Left lung (tissue), 4 donors: ENCODE measurements at regions not wholly inside any gene's neighbourhood (a gene's known extent, or its start where the extent isn't known, plus 50 kb on each side); places are given as distances from the start of the nearest gene placed in this dataset.

Experiments used
- ATAC-seq: fragments of 200-7000 bp; cut with Tn5 transposase; one replicate; pipeline ENCODE4 v1.9.1; 2020; ENCODE audit warnings: moderate library complexity
- DNase-seq, 4 donors: peaks; one replicate each; pipeline ENCODE4 v3.0.0-alpha.2; 2013 to 2020
- H3K27ac ChIP-seq, 2 donors: fragments of 200-600 bp; sonication (generic) in 1 of 2; one replicate each; pipeline versions ENCODE4 v1.5.0 to v1.8.0; 2020 to 2021
- H3K27me3 ChIP-seq, 2 donors: fragments of 200-600 bp; sonication (generic) in 1 of 2; one replicate each; pipeline versions ENCODE4 v1.5.0 to v1.8.0; 2020 to 2021
- H3K36me3 ChIP-seq, 2 donors: fragments of 200-600 bp; sonication (generic) in 1 of 2; one replicate each; pipeline versions ENCODE4 v1.5.0 to v1.8.0; 2020 to 2021
- H3K4me1 ChIP-seq, 2 donors: fragments of 200-600 bp; one replicate each; pipeline ENCODE4 v1.8.0; 2021
- H3K4me3 ChIP-seq, 2 donors: fragments of 200-600 bp; sonication (generic) in 1 of 2; one replicate each; pipeline versions ENCODE4 v1.5.0 to v1.8.0; 2020 to 2021; ENCODE audit warnings: mild to moderate bottlenecking in 1 of 2
- H3K9me3 ChIP-seq, 2 donors: fragments of 200-600 bp; sonication (generic) in 1 of 2; one replicate each; pipeline versions ENCODE4 v1.5.0 to v1.8.0; 2020 to 2021
- CTCF ChIP-seq, 2 donors: fragments of 200-600 bp; sonication (generic) in 1 of 2; IDR thresholded peaks; one replicate each; pipeline versions ENCODE4 v1.5.0 to v1.8.0; 2021; ENCODE audit warnings: antibody characterized with exemption in 2 of 2
- intact Hi-C, 2 donors: fragments of 100-400 bp; cut with DNase I; formaldehyde crosslinking; loops; one replicate each; pipeline versions ENCODE4 v1.11.2 to v1.14.2; 2022
- donor health status: DM: no; HTN: yes; CAD: no.
- donor health status: DM: no; HTN: no; CAD: no.

DNA sequence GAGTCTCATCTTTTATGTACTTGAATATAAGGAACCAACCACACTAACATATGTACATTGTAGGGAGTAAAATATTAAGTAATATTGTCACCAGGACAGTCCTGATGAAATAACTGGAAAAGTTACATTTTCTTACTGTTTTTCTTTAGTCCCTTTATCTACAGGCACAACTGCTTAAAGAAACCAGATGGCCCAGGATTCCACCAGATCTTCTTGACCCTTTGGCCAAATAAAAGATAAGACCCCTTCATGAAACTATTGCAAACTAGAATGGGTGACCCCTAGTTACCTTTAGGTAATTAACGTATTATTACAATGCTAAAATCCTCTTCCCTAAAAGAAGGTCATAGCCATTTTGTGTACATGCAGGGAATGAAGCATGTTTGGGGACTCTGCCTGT is 106.3 kb upstream of the FTMT start:
- Histone ChIP-seq H3K27me3 (no peaks in the 10 kb centered on the region), H3K9me3 (peaks cover 0 to 7% of the 10 kb centered on the region in 2 donors), H3K4me1 (no peaks in the 10 kb centered on the region), H3K27ac (no peak overlapping the region), H3K36me3 (no peaks in the 10 kb centered on the region), H3K4me3 (no peak overlapping the region)
- no peak for ATAC-seq
- intact Hi-C loops = no loop called here
- no peak for DNase-seq
- TF ChIP-seq CTCF (IDR thresholded peaks at IDR 0.05) = no peak

GRCh38 chr5:121746763-121747162 is 104.9 kb upstream of the FTMT start:
- Histone ChIP-seq H3K36me3 (no peaks in the 10 kb centered on the region), H3K9me3 (peaks cover 0 to 1% of the 10 kb centered on the region in 2 donors), H3K4me1 (no peaks in the 10 kb centered on the region), H3K27ac (no peak overlapping the region), H3K27me3 (no peaks in the 10 kb centered on the region), H3K4me3 (no peak overlapping the region)
- DNase-seq = no peak
- no peak for TF ChIP-seq CTCF (IDR thresholded peaks at IDR 0.05)
- no peak for ATAC-seq
- intact Hi-C loops = no loop called here

DNA sequence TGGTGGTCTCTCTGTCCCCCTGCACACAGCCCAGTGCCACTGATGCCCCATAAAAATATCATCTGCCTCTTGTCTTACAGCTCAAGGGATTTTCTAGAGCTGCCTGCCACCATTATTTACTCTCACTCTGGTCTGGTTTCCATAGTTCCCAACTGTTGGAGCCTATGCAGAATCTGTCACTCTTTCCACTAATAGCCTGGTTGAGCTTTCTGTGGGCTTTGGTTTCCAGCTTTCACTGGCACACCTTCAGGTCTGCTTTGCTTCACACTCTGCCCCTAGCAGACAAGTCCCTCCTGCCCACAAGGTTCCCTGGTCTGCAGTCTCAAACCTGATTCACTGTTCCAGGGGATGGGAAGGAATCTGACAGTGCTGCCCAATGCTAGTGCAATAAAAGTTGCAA is 103.0 kb upstream of the FTMT start:
- intact Hi-C loops = no loop called here
- H3K4me3 ChIP-seq = no peak overlapping the region
- no peak for ATAC-seq
- H3K27me3 ChIP-seq = no peaks in the 10 kb centered on the region
- no peaks in the 10 kb centered on the region for H3K4me1 ChIP-seq
- no peaks in the 10 kb centered on the region for H3K36me3 ChIP-seq
- DNase-seq = no peak
- TF ChIP-seq CTCF (IDR thresholded peaks at IDR 0.05) = no peak
- no peaks in the 10 kb centered on the region for H3K9me3 ChIP-seq
- no peak overlapping the region for H3K27ac ChIP-seq

GRCh38 chr5:121752149-121752548 is 99.5 kb upstream of the FTMT start:
- ATAC-seq (no peak), DNase-seq (no peak)
- Histone ChIP-seq H3K9me3 (no peaks in the 10 kb centered on the region), H3K36me3 (no peaks in the 10 kb centered on the region), H3K27ac (no peak overlapping the region), H3K27me3 (no peaks in the 10 kb centered on the region), H3K4me3 (no peak overlapping the region), H3K4me1 (no peaks in the 10 kb centered on the region)
- TF ChIP-seq CTCF (IDR thresholded peaks at IDR 0.05) = no peak
- intact Hi-C loops = no loop called here

DNA sequence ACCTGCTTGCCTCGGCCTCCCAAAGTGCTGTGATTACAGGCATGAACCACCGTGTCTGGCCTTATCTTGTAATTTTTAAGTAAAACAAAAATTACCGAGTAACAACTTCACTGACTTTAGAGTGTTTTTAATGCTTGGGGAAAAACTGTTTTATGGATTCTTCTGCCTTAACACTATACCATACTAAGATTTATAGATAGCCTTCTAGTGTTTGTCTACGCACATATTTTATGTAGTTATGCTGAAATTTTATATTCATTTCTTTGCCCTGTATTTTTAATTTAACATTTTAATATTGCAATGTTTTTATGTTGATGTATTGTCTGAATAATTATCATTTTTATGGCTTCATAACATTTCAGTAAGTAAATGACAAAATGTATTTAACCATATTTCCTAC is 96.4 kb upstream of the FTMT start:
- H3K4me3 ChIP-seq = no peak overlapping the region
- no peak for TF ChIP-seq CTCF (IDR thresholded peaks at IDR 0.05)
- H3K27me3 ChIP-seq = no peaks in the 10 kb centered on the region
- intact Hi-C loops = no loop called here
- H3K9me3 ChIP-seq = no peaks in the 10 kb centered on the region
- no peaks in the 10 kb centered on the region for H3K4me1 ChIP-seq
- DNase-seq (no peak), ATAC-seq (no peak)
- H3K27ac ChIP-seq = no peak overlapping the region
- H3K36me3 ChIP-seq = no peaks in the 10 kb centered on the region
